ENCODE measurements at regions not wholly inside any gene's neighbourhood (a gene's known extent, or its start where the extent isn't known, plus 50 kb on each side); places are given as distances from the start of the nearest gene placed in this dataset.

- H3K9me3 ChIP-seq (ENCODE audit: control insufficient read depth, low read length), result no peaks in the 10 kb centered on the region
- no peaks in the 10 kb centered on the region for H3K27me3 ChIP-seq (ENCODE audit: control insufficient read depth in 1 of 2, insufficient read depth in 2 of 2, low read length in 1 of 2)
- no peak overlapping the region for H3K4me3 ChIP-seq (ENCODE audit: low read length in 2 of 2)
- no peak for ATAC-seq (ENCODE audit: low FRiP score)
- no peak overlapping the region for H3K27ac ChIP-seq (ENCODE audit: low read depth in 1 of 2, low read length in 2 of 2)
- DNase-seq, result no peak
- H3K4me1 ChIP-seq (ENCODE audit: control insufficient read depth in 1 of 2, insufficient read depth in 2 of 2, low read length in 2 of 2), result no peaks in the 10 kb centered on the region
- 36 to 39% methylated on average over 3 of the region's 3 CpGs for WGBS, 2 donors
- H3K36me3 ChIP-seq (ENCODE audit: control insufficient read depth in 1 of 2, insufficient read depth in 2 of 2, low read length in 1 of 2), result no peaks in the 10 kb centered on the region
- intact Hi-C loops (cut with DNase I), result loop anchor here in 1 of 2 donors (5.0 kb wide), 1 partner anchor 77 kb away; no protein-coding TSS in a partner anchor
Measured at GRCh38 chr3:99324636-99325203, 313.7 kb upstream of the COL8A1 start.

- intact Hi-C loops (cut with DNase I), result loop anchor here in 1 of 2 donors (5.0 kb wide), 1 partner anchor 77 kb away; no protein-coding TSS in a partner anchor
- Histone ChIP-seq H3K4me3 (ENCODE audit: low read length in 2 of 2) (no peak overlapping the region), H3K4me1 (ENCODE audit: control insufficient read depth in 1 of 2, insufficient read depth in 2 of 2, low read length in 2 of 2) (no peaks in the 10 kb centered on the region), H3K27me3 (ENCODE audit: control insufficient read depth in 1 of 2, insufficient read depth in 2 of 2, low read length in 1 of 2) (no peaks in the 10 kb centered on the region), H3K36me3 (ENCODE audit: control insufficient read depth in 1 of 2, insufficient read depth in 2 of 2, low read length in 1 of 2) (no peaks in the 10 kb centered on the region), H3K27ac (ENCODE audit: low read depth in 1 of 2, low read length in 2 of 2) (no peak overlapping the region), H3K9me3 (ENCODE audit: control insufficient read depth, low read length) (no peaks in the 10 kb centered on the region)
- DNase-seq (no peak), ATAC-seq (ENCODE audit: low FRiP score) (no peak)
- WGBS, 2 donors, result 96% methylated on average over 1 of the region's 1 CpG
Measured at GRCh38 chr3:99323940-99324339, 314.5 kb upstream of the COL8A1 start.

- H3K27ac ChIP-seq (ENCODE audit: low read depth in 1 of 2, low read length in 2 of 2), result no peak overlapping the region
- DNase-seq, result no peak
- intact Hi-C loops (cut with DNase I), result loop anchor here in 1 of 2 donors (5.0 kb wide), 1 partner anchor 75 kb away; no protein-coding TSS in a partner anchor
Measured at GRCh38 chr3:99322551-99322950, 315.8 kb upstream of the COL8A1 start.

GRCh38 chr3:99321261-99321660, 317.1 kb upstream of the COL8A1 start:
- ATAC-seq (ENCODE audit: low FRiP score) (no peak), DNase-seq (no peak)
- no peaks in the 10 kb centered on the region for H3K4me1 ChIP-seq (ENCODE audit: control insufficient read depth in 1 of 2, insufficient read depth in 2 of 2, low read length in 2 of 2)
- H3K4me3 ChIP-seq (ENCODE audit: low read length in 2 of 2), result no peak overlapping the region
- WGBS, 2 donors, result 57 to 61% methylated on average over 1 of the region's 1 CpG
- H3K27me3 ChIP-seq (ENCODE audit: control insufficient read depth in 1 of 2, insufficient read depth in 2 of 2, low read length in 1 of 2), result no peaks in the 10 kb centered on the region
- no peaks in the 10 kb centered on the region for H3K9me3 ChIP-seq (ENCODE audit: control insufficient read depth, low read length)
- H3K27ac ChIP-seq (ENCODE audit: low read depth in 1 of 2, low read length in 2 of 2), result no peak overlapping the region
- H3K36me3 ChIP-seq (ENCODE audit: control insufficient read depth in 1 of 2, insufficient read depth in 2 of 2, low read length in 1 of 2), result no peaks in the 10 kb centered on the region
- intact Hi-C loops (cut with DNase I), result loop anchor here in 1 of 2 donors (5.0 kb wide), 1 partner anchor 74 kb away; no protein-coding TSS in a partner anchor

More at GRCh38 chr3:99322551-99322950, 315.8 kb upstream of the COL8A1 start:
- no peak for ATAC-seq (ENCODE audit: low FRiP score)
- Histone ChIP-seq H3K36me3 (ENCODE audit: control insufficient read depth in 1 of 2, insufficient read depth in 2 of 2, low read length in 1 of 2) (no peaks in the 10 kb centered on the region), H3K4me3 (ENCODE audit: low read length in 2 of 2) (no peak overlapping the region), H3K9me3 (ENCODE audit: control insufficient read depth, low read length) (no peaks in the 10 kb centered on the region), H3K27me3 (ENCODE audit: control insufficient read depth in 1 of 2, insufficient read depth in 2 of 2, low read length in 1 of 2) (no peaks in the 10 kb centered on the region), H3K4me1 (ENCODE audit: control insufficient read depth in 1 of 2, insufficient read depth in 2 of 2, low read length in 2 of 2) (no peaks in the 10 kb centered on the region)

- intact Hi-C loops (cut with DNase I), result loop anchor here in 1 of 2 donors (5.0 kb wide), 1 partner anchor 73 kb away; no protein-coding TSS in a partner anchor
- Histone ChIP-seq H3K36me3 (ENCODE audit: control insufficient read depth in 1 of 2, insufficient read depth in 2 of 2, low read length in 1 of 2) (no peaks in the 10 kb centered on the region), H3K27me3 (ENCODE audit: control insufficient read depth in 1 of 2, insufficient read depth in 2 of 2, low read length in 1 of 2) (no peaks in the 10 kb centered on the region), H3K4me3 (ENCODE audit: low read length in 2 of 2) (no peak overlapping the region), H3K4me1 (ENCODE audit: control insufficient read depth in 1 of 2, insufficient read depth in 2 of 2, low read length in 2 of 2) (no peaks in the 10 kb centered on the region), H3K27ac (ENCODE audit: low read depth in 1 of 2, low read length in 2 of 2) (peak overlapping the region in 1 of 2 donors; percentile 43), H3K9me3 (ENCODE audit: control insufficient read depth, low read length) (no peaks in the 10 kb centered on the region)
- WGBS, 2 donors, result 3 to 7% methylated on average over 2 of the region's 2 CpGs
- no peak for ATAC-seq (ENCODE audit: low FRiP score)
- DNase-seq, result no peak
Measured at GRCh38 chr3:99319961-99320360, 318.4 kb upstream of the COL8A1 start.

GRCh38 chr3:99319450-99319849, 318.9 kb upstream of the COL8A1 start:
- Histone ChIP-seq H3K27me3 (ENCODE audit: control insufficient read depth in 1 of 2, insufficient read depth in 2 of 2, low read length in 1 of 2) (no peaks in the 10 kb centered on the region), H3K9me3 (ENCODE audit: control insufficient read depth, low read length) (no peaks in the 10 kb centered on the region), H3K4me1 (ENCODE audit: control insufficient read depth in 1 of 2, insufficient read depth in 2 of 2, low read length in 2 of 2) (no peaks in the 10 kb centered on the region), H3K36me3 (ENCODE audit: control insufficient read depth in 1 of 2, insufficient read depth in 2 of 2, low read length in 1 of 2) (no peaks in the 10 kb centered on the region), H3K4me3 (ENCODE audit: low read length in 2 of 2) (no peak overlapping the region), H3K27ac (ENCODE audit: low read depth in 1 of 2, low read length in 2 of 2) (peak overlapping the region; percentile 43 to 81)
- WGBS, 2 donors, result 12 to 13% methylated on average over 1 of the region's 1 CpG
- no peak for ATAC-seq (ENCODE audit: low FRiP score)
- intact Hi-C loops (cut with DNase I), result no loop called here
- DNase-seq, result no peak

GRCh38 chr3:99317201-99317600, 321.2 kb upstream of the COL8A1 start:
- Histone ChIP-seq H3K36me3 (ENCODE audit: control insufficient read depth in 1 of 2, insufficient read depth in 2 of 2, low read length in 1 of 2) (no peaks in the 10 kb centered on the region), H3K4me1 (ENCODE audit: control insufficient read depth in 1 of 2, insufficient read depth in 2 of 2, low read length in 2 of 2) (no peaks in the 10 kb centered on the region), H3K27me3 (ENCODE audit: control insufficient read depth in 1 of 2, insufficient read depth in 2 of 2, low read length in 1 of 2) (no peaks in the 10 kb centered on the region), H3K27ac (ENCODE audit: low read depth in 1 of 2, low read length in 2 of 2) (no peak overlapping the region), H3K9me3 (ENCODE audit: control insufficient read depth, low read length) (no peaks in the 10 kb centered on the region), H3K4me3 (ENCODE audit: low read length in 2 of 2) (no peak overlapping the region)
- intact Hi-C loops (cut with DNase I), result no loop called here
- no peak for ATAC-seq (ENCODE audit: low FRiP score)
- DNase-seq, result no peak
- WGBS, 2 donors, result 78 to 87% methylated on average over 2 of the region's 2 CpGs

- WGBS, 2 donors, result 91% methylated on average over 3 of the region's 3 CpGs
Measured at GRCh38 chr3:99315896-99316295, 322.5 kb upstream of the COL8A1 start.

GRCh38 chr3:99313485-99313884, 324.9 kb upstream of the COL8A1 start:
- Histone ChIP-seq H3K4me3 (ENCODE audit: low read length in 2 of 2) (no peak overlapping the region), H3K36me3 (ENCODE audit: control insufficient read depth in 1 of 2, insufficient read depth in 2 of 2, low read length in 1 of 2) (no peaks in the 10 kb centered on the region), H3K9me3 (ENCODE audit: control insufficient read depth, low read length) (no peaks in the 10 kb centered on the region), H3K27me3 (ENCODE audit: control insufficient read depth in 1 of 2, insufficient read depth in 2 of 2, low read length in 1 of 2) (no peaks in the 10 kb centered on the region), H3K27ac (ENCODE audit: low read depth in 1 of 2, low read length in 2 of 2) (no peak overlapping the region), H3K4me1 (ENCODE audit: control insufficient read depth in 1 of 2, insufficient read depth in 2 of 2, low read length in 2 of 2) (no peaks in the 10 kb centered on the region)
- no peak for ATAC-seq (ENCODE audit: low FRiP score)
- DNase-seq, result no peak
- intact Hi-C loops (cut with DNase I), result no loop called here

More at GRCh38 chr3:99315896-99316295, 322.5 kb upstream of the COL8A1 start:
- no peak for ATAC-seq (ENCODE audit: low FRiP score)
- Histone ChIP-seq H3K27me3 (ENCODE audit: control insufficient read depth in 1 of 2, insufficient read depth in 2 of 2, low read length in 1 of 2) (no peaks in the 10 kb centered on the region), H3K9me3 (ENCODE audit: control insufficient read depth, low read length) (no peaks in the 10 kb centered on the region), H3K27ac (ENCODE audit: low read depth in 1 of 2, low read length in 2 of 2) (no peak overlapping the region), H3K36me3 (ENCODE audit: control insufficient read depth in 1 of 2, insufficient read depth in 2 of 2, low read length in 1 of 2) (no peaks in the 10 kb centered on the region), H3K4me3 (ENCODE audit: low read length in 2 of 2) (no peak overlapping the region), H3K4me1 (ENCODE audit: control insufficient read depth in 1 of 2, insufficient read depth in 2 of 2, low read length in 2 of 2) (no peaks in the 10 kb centered on the region)
- no peak for DNase-seq
- intact Hi-C loops (cut with DNase I), result no loop called here
